H1 (cell line): ENCODE measurements at regions not wholly inside any gene's neighbourhood (a gene's known extent, or its start where the extent isn't known, plus 50 kb on each side); places are given as distances from the start of the nearest gene placed in this dataset.

Experiments used
- CTCF ChIA-PET: fragments of 300-600 bp; sonication (Branson Sonifier 250); formaldehyde crosslinking; loops from one replicate; lab custom pipeline; 2021; ENCODE audit not compliant: partially characterized antibody; lab: Charles Lee
- POLR2A ChIA-PET: fragments of 300-600 bp; sonication (Branson Sonifier 250); formaldehyde crosslinking; loops from one replicate; lab custom pipeline; 2021; ENCODE audit warnings: inconsistent platforms; ENCODE audit not compliant: partially characterized antibody; lab: Charles Lee
- DNase-seq, 2 experiments: peaks; one replicate each; pipeline versions ENCODE4 v3.0.0 to v3.0.0-alpha.2; 2010 to 2022; ENCODE audit warnings: low spot score in 2 of 2, low read depth in 1 of 2, mixed read lengths in 1 of 2
- FAIRE-seq: peaks from 2 replicates; lab custom pipeline; 2011; peaks lifted over from hg19 to GRCh38; lab: Jason Lieb, UNC
- H2AFZ ChIP-seq: 2 replicates; pipeline ENCODE4 v1.8.1; 2012; ENCODE audit warnings: low read length, inconsistent platforms
- H2AK5ac ChIP-seq: 2 replicates; pipeline ENCODE4 v1.6.1; 2013; ENCODE audit warnings: low read depth, low read length
- H2BK120ac ChIP-seq: replicated peaks from 2 replicates; pipeline ENCODE3; 2013; ENCODE audit warnings: low read depth, low read length, inconsistent platforms
- H2BK12ac ChIP-seq: 2 replicates; pipeline ENCODE4 v1.6.1; 2013; ENCODE audit warnings: low read depth, low read length
- H2BK15ac ChIP-seq: 2 replicates; pipeline ENCODE4 v1.6.1; 2013; ENCODE audit warnings: low read length
- H2BK20ac ChIP-seq: 2 replicates; pipeline ENCODE4 v1.6.1; 2013; ENCODE audit warnings: low read length
- H2BK5ac ChIP-seq: 2 replicates; pipeline ENCODE4 v1.6.1; 2013; ENCODE audit warnings: low read depth, low read length
- H3K14ac ChIP-seq: 2 replicates; pipeline ENCODE4 v1.6.1; 2013; ENCODE audit warnings: inconsistent platforms; ENCODE audit not compliant: insufficient read length
- H3K18ac ChIP-seq: 2 replicates; pipeline ENCODE4 v1.6.1; 2013; ENCODE audit warnings: low read length; ENCODE audit errors: extremely low read depth
- H3K23ac ChIP-seq: 2 replicates; pipeline ENCODE4 v1.6.1; 2013; ENCODE audit warnings: inconsistent platforms; ENCODE audit not compliant: insufficient read length
- H3K23me2 ChIP-seq: 2 replicates; pipeline ENCODE4 v1.6.1; 2013; ENCODE audit warnings: low read depth, low read length
- H3K27ac ChIP-seq: 2 replicates; pipeline ENCODE4 v1.6.1; 2011; ENCODE audit warnings: low read depth, low read length, inconsistent platforms
- H3K27me3 ChIP-seq, 4 experiments: replicated peaks in 1 of 4; 1 replicate in 1 of 4; 2 replicates in 3 of 4; pipeline versions ENCODE4 v1.6.1 to v1.8.1; 2011 to 2013; ENCODE audit warnings: low read length in 3 of 4, mild to moderate bottlenecking in 3 of 4, inconsistent platforms in 2 of 4, mixed read lengths in 2 of 4, moderate library complexity in 1 of 4; ENCODE audit not compliant: control insufficient read depth in 3 of 4, insufficient read depth in 3 of 4; ENCODE audit errors: extremely low read depth in 1 of 4
- H3K36me3 ChIP-seq, 4 experiments: 2 replicates each; pipeline versions ENCODE4 v1.6.1 to v1.8.1; 2011 to 2013; ENCODE audit warnings: mild to moderate bottlenecking in 4 of 4, low read length in 3 of 4, moderate library complexity in 2 of 4, control low read depth in 1 of 4, inconsistent platforms in 1 of 4; ENCODE audit not compliant: insufficient read depth in 4 of 4, control insufficient read depth in 2 of 4
- H3K4ac ChIP-seq: replicated peaks from 2 replicates; pipeline ENCODE3; 2013; ENCODE audit warnings: low read length, low read depth, mixed read lengths, inconsistent platforms; ENCODE audit not compliant: insufficient read length
- H3K4me1 ChIP-seq, 4 experiments: replicated peaks in 1 of 4; 1 replicate in 1 of 4; 2 replicates in 3 of 4; pipeline versions ENCODE4 v1.6.1 to v1.8.1; 2011 to 2013; ENCODE audit warnings: low read length in 3 of 4, inconsistent platforms in 2 of 4, mixed read lengths in 1 of 4; ENCODE audit not compliant: insufficient read depth in 4 of 4, control insufficient read depth in 3 of 4
- H3K4me2 ChIP-seq, 2 experiments: 2 replicates each; pipeline versions ENCODE4 v1.6.1 to v1.8.1; 2011 to 2013; ENCODE audit warnings: low read depth in 2 of 2, low read length in 2 of 2, control low read depth in 1 of 2, inconsistent platforms in 1 of 2, mild to moderate bottlenecking in 1 of 2; ENCODE audit not compliant: insufficient read depth in 1 of 2
- H3K4me3 ChIP-seq, 4 experiments: fragments of 200-600, 300-600 bp in 1 of 4; sonication (generic), shearing (Covaris generic), sonication (Bioruptor Twin) in 1 of 4; 2 replicates each; pipeline versions ENCODE4 v1.5.1 to v1.8.1; 2011 to 2016; ENCODE audit warnings: low read length in 4 of 4, low read depth in 3 of 4, control low read depth in 2 of 4, inconsistent platforms in 2 of 4, mild to moderate bottlenecking in 2 of 4, mixed read lengths in 1 of 4, moderate library complexity in 1 of 4; ENCODE audit not compliant: insufficient read depth in 2 of 4; ENCODE audit errors: extremely low read depth in 1 of 4
- H3K56ac ChIP-seq: replicated peaks from 2 replicates; pipeline ENCODE3; 2013; ENCODE audit warnings: low read depth, mild to moderate bottlenecking, mixed read lengths, low read length, inconsistent platforms; ENCODE audit not compliant: insufficient read length
- H3K79me1 ChIP-seq: 2 replicates; pipeline ENCODE4 v1.6.1; 2013; ENCODE audit warnings: low read depth, low read length, control low read depth
- H3K79me2 ChIP-seq, 2 experiments: 2 replicates each; pipeline versions ENCODE4 v1.6.1 to v1.8.1; 2012 to 2013; ENCODE audit warnings: low read length in 2 of 2, mild to moderate bottlenecking in 2 of 2, inconsistent platforms in 1 of 2; ENCODE audit not compliant: insufficient read depth in 2 of 2, control insufficient read depth in 1 of 2
- H3K9ac ChIP-seq, 4 experiments: replicated peaks in 1 of 4; 1 replicate in 1 of 4; 2 replicates in 3 of 4; pipeline versions ENCODE4 v1.6.1 to v1.8.1; 2011 to 2013; ENCODE audit warnings: low read depth in 3 of 4, low read length in 3 of 4, control low read depth in 2 of 4, mild to moderate bottlenecking in 2 of 4, moderate library complexity in 2 of 4, inconsistent platforms in 1 of 4; ENCODE audit errors: extremely low read depth in 1 of 4
- H3K9me3 ChIP-seq, 2 experiments: 2 replicates each; pipeline versions ENCODE4 v1.6.1 to v1.8.1; 2012 to 2013; ENCODE audit warnings: mild to moderate bottlenecking in 2 of 2, moderate library complexity in 2 of 2, control low read depth in 1 of 2, inconsistent platforms in 1 of 2, low read depth in 1 of 2, low read length in 1 of 2, mixed read lengths in 1 of 2; ENCODE audit not compliant: insufficient read depth in 2 of 2
- H4K20me1 ChIP-seq, 2 experiments: replicated peaks in 1 of 2; 2 replicates each; pipeline versions ENCODE3 to v1.8.1; 2011 to 2013; ENCODE audit warnings: inconsistent platforms in 2 of 2, low read length in 2 of 2, mild to moderate bottlenecking in 1 of 2; ENCODE audit not compliant: insufficient read depth in 2 of 2, control insufficient read depth in 1 of 2
- H4K5ac ChIP-seq: 2 replicates; pipeline ENCODE4 v1.6.1; 2013; ENCODE audit warnings: low read length, low read depth, mixed read lengths, inconsistent platforms; ENCODE audit not compliant: insufficient read length
- H4K8ac ChIP-seq: 2 replicates; pipeline ENCODE4 v1.8.0; 2013; ENCODE audit warnings: mild to moderate bottlenecking, moderate library complexity, low read length, inconsistent platforms; ENCODE audit not compliant: insufficient read depth; ENCODE audit errors: extremely low read depth
- H4K91ac ChIP-seq: replicated peaks from 2 replicates; pipeline ENCODE3; 2013; ENCODE audit warnings: low read length, mixed read lengths, inconsistent platforms; ENCODE audit not compliant: insufficient read length
- BCL11A ChIP-seq, 2 experiments: IDR thresholded peaks; one replicate each; pipeline ENCODE4 v1.6.1; 2011; ENCODE audit warnings: low read depth in 2 of 2, low read length in 2 of 2, mild to moderate bottlenecking in 2 of 2
- CBX8 ChIP-seq: fragments of 300-800, 300-1000 bp; sonication (generic); IDR thresholded peaks from 2 replicates; pipeline ENCODE4 v1.7.1; 2016; ENCODE audit warnings: low read depth, low read length, borderline replicate concordance
- CHD2 ChIP-seq: IDR thresholded peaks from 2 replicates; pipeline ENCODE4 v1.6.1; 2012; ENCODE audit warnings: low read length, improper control_type of control experiment
- EZH2 ChIP-seq: fragments of 200-600 bp; sonication (generic); IDR thresholded peaks from 2 replicates; pipeline ENCODE4 v1.7.1; 2012; ENCODE audit warnings: low read depth, mild to moderate bottlenecking, moderate library complexity, low read length, inconsistent platforms; ENCODE audit not compliant: severe bottlenecking
- HDAC2 ChIP-seq, 2 experiments: fragments of 300-600 bp in 1 of 2; sonication (generic) in 1 of 2; IDR thresholded peaks; 2 replicates each; pipeline ENCODE4 v1.6.1; 2011 to 2012; ENCODE audit warnings: low read depth in 2 of 2, low read length in 2 of 2, mild to moderate bottlenecking in 2 of 2, moderate library complexity in 2 of 2, borderline replicate concordance in 1 of 2, inconsistent platforms in 1 of 2
- JUN ChIP-seq: IDR thresholded peaks from 2 replicates; pipeline ENCODE4 v1.6.1; 2011; ENCODE audit warnings: low read depth, mild to moderate bottlenecking, improper control_type of control experiment, low read length
- POLR2A ChIP-seq, 2 experiments: IDR thresholded peaks; 1 replicate in 1 of 2; 2 replicates in 1 of 2; pipeline ENCODE4 v1.6.1; 2011; ENCODE audit warnings: low read depth in 2 of 2, low read length in 2 of 2, mild to moderate bottlenecking in 2 of 2; ENCODE audit errors: control extremely low read depth in 1 of 2
- SAP30 ChIP-seq: fragments of 300-600 bp; sonication (generic); IDR thresholded peaks from 2 replicates; pipeline ENCODE4 v1.7.1; 2012; ENCODE audit warnings: low read length, moderate library complexity, mild to moderate bottlenecking, inconsistent platforms; ENCODE audit not compliant: insufficient read depth, insufficient replicate concordance
- SIX5 ChIP-seq: IDR thresholded peaks from 2 replicates; pipeline ENCODE4 v1.6.1; 2011; ENCODE audit warnings: mild to moderate bottlenecking, low read depth, low read length
- TBP ChIP-seq: IDR thresholded peaks from 2 replicates; pipeline ENCODE4 v1.6.1; 2011; ENCODE audit warnings: low read depth, low read length, improper control_type of control experiment
- TEAD4 ChIP-seq: IDR thresholded peaks from 2 replicates; pipeline ENCODE4 v1.6.1; 2012; ENCODE audit warnings: low read depth, low read length, inconsistent platforms, mixed read lengths
- WGBS, 2 experiments: shearing (Covaris generic) in 1 of 2; methylation state at CpG; one replicate each; pipeline versions ENCODE4 v1.1.6 to v1.1.7; 2013 to 2015; ENCODE audit warnings: low lambda C conversion rate in 2 of 2, mixed read lengths in 2 of 2, inconsistent platforms in 1 of 2, low coverage in 1 of 2, missing lambda C conversion rate in 1 of 2; ENCODE audit not compliant: insufficient replicate concordance in 2 of 2, insufficient coverage in 1 of 2, insufficient read length in 1 of 2; ENCODE audit errors: extremely low coverage in 1 of 2, missing lambda C conversion rate in 1 of 2; 5-methylcytosine and 5-hydroxymethylcytosine counted together
- TF ChIP-seq, protein P1 (sequence below): IDR thresholded peaks from 2 replicates; pipeline ENCODE4 v1.6.1; 2011; ENCODE audit warnings: low read length, improper control_type of control experiment
- TF ChIP-seq, protein P2 (sequence below): IDR thresholded peaks from 2 replicates; pipeline ENCODE4 v1.6.1; 2011; ENCODE audit warnings: low read depth, mild to moderate bottlenecking, low read length; ENCODE audit not compliant: insufficient read depth

DNA sequence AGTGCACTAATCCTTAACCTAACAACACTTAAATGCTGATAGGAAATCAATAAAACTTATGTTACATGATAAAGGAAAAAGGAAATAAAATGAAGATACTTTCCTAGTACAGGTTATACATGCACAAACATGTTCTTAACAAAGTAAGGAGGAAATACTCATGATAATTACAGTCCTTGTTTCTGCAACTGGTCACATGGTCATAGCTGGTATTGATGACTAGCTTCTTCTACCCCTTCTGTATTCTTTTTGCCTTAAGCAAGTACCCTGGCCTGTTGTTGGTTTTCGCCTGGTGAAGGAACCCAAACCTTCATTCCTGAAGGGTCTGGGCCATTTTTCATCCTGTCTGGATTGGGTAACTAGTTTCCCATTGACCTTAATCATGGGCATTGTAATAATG lies 93.7 kb upstream of the FBN2 start:
- no peaks in the 10 kb centered on the region for H3K4me1 ChIP-seq
- H2BK5ac ChIP-seq: no peak overlapping the region
- H3K27ac ChIP-seq: no peak overlapping the region
- no peak overlapping the region for H3K9ac ChIP-seq
- no peak overlapping the region for H3K23ac ChIP-seq
- H3K4ac ChIP-seq: no peak overlapping the region
- H4K5ac ChIP-seq: no peak overlapping the region
- no peaks in the 10 kb centered on the region for H3K27me3 ChIP-seq
- DNase-seq (no peak), FAIRE-seq (no peak)
- no peak overlapping the region for H2AFZ ChIP-seq
- H3K4me3 ChIP-seq: no peak overlapping the region
- no peak overlapping the region for H3K56ac ChIP-seq
- H3K4me2 ChIP-seq: no peak overlapping the region
- H2BK120ac ChIP-seq: no peak overlapping the region
- no peak overlapping the region for H2BK12ac ChIP-seq
- no peaks in the 10 kb centered on the region for H3K79me1 ChIP-seq
- no peaks in the 10 kb centered on the region for H4K20me1 ChIP-seq
- no peak overlapping the region for H3K14ac ChIP-seq
- 93% methylated on average over 1 of the region's 1 CpG; no CpG with 5 or more reads in 1 of the 2 experiments for WGBS, 2 experiments
- no peak overlapping the region for H4K91ac ChIP-seq
- no peaks in the 10 kb centered on the region for H3K23me2 ChIP-seq
- no peak overlapping the region for H2AK5ac ChIP-seq
- no peak overlapping the region for H2BK15ac ChIP-seq
- H3K9me3 ChIP-seq: no peaks in the 10 kb centered on the region
- H3K18ac ChIP-seq: no peak overlapping the region
- POLR2A ChIA-PET: no interaction called here
- H4K8ac ChIP-seq: no peak overlapping the region
- no peaks in the 10 kb centered on the region for H3K36me3 ChIP-seq
- H3K79me2 ChIP-seq: no peaks in the 10 kb centered on the region
- H2BK20ac ChIP-seq: no peak overlapping the region
- CTCF ChIA-PET: no interaction called here
- TF ChIP-seq POLR2A (IDR thresholded peaks at IDR 0.05; ENCODE audit: control extremely low read depth in 1 of 2, low read depth in 2 of 2, low read length in 2 of 2) (no peak), TEAD4 (no peak), CBX8 (no peak), JUN (no peak), SIX5 (no peak), TBP (no peak), BCL11A (IDR thresholded peaks at IDR 0.05; ENCODE audit: low read depth in 2 of 2, low read length in 2 of 2) (no peak), EZH2 (no peak), HDAC2 (IDR thresholded peaks at IDR 0.05; ENCODE audit: borderline replicate concordance in 1 of 2, low read depth in 2 of 2, low read length in 2 of 2) (no peak), SAP30 (no peak), CHD2 (no peak)
- TF ChIP-seq, protein P1, sequence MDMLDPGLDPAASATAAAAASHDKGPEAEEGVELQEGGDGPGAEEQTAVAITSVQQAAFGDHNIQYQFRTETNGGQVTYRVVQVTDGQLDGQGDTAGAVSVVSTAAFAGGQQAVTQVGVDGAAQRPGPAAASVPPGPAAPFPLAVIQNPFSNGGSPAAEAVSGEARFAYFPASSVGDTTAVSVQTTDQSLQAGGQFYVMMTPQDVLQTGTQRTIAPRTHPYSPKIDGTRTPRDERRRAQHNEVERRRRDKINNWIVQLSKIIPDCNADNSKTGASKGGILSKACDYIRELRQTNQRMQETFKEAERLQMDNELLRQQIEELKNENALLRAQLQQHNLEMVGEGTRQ: no peak
- TF ChIP-seq, protein P2, sequence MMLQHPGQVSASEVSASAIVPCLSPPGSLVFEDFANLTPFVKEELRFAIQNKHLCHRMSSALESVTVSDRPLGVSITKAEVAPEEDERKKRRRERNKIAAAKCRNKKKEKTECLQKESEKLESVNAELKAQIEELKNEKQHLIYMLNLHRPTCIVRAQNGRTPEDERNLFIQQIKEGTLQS: no peak
